ENCODE measurements at regions not wholly inside any gene's neighbourhood (a gene's known extent, or its start where the extent isn't known, plus 50 kb on each side); places are given as distances from the start of the nearest gene placed in this dataset.

- CTCF ChIA-PET = interaction anchor here (0.6 kb wide), 1 partner anchor 69 kb away, joined by 3 read pairs; no protein-coding TSS in a partner anchor
- TF ChIP-seq EZH2phosphoT487 (IDR thresholded peaks at IDR 0.05; ENCODE audit: borderline replicate concordance, low read length) (no peak), CTCF (conservative IDR thresholded peaks at IDR 0.05; ENCODE audit: low read depth, low read length) (no peak), EZH2 (IDR thresholded peaks at IDR 0.05; ENCODE audit: low read length, unreplicated experiment) (no peak)
- H2AFZ ChIP-seq (ENCODE audit: low read length) = no peak overlapping the region
- no peaks in the 10 kb centered on the region for H3F3A ChIP-seq (ENCODE audit: low read length, unreplicated experiment)
- DNase-seq (no peak), ATAC-seq (no peak)
- no peaks in the 10 kb centered on the region for H3K36me3 ChIP-seq (ENCODE audit: low read depth, low read length)
- no peaks in the 10 kb centered on the region for H3K9me3 ChIP-seq (ENCODE audit: low read length)
- no peaks in the 10 kb centered on the region for H4K20me1 ChIP-seq (ENCODE audit: low read length)
- intact Hi-C loops (cut with micrococcal nuclease) = no loop called here
- H3K79me2 ChIP-seq (ENCODE audit: low read length) = no peaks in the 10 kb centered on the region
- no peak overlapping the region for H3K4me2 ChIP-seq (ENCODE audit: low read length)
- H3K4me3 ChIP-seq (ENCODE audit: low read length) = no peak overlapping the region
- BruUV-seq (replicated peaks) = no TSS peak
- H3K9ac ChIP-seq (ENCODE audit: low read length) = no peak overlapping the region
- H3K27me3 ChIP-seq (ENCODE audit: low read length) = no peaks in the 10 kb centered on the region
- H3K27ac ChIP-seq (ENCODE audit: low read length) = no peak overlapping the region
- H3K4me1 ChIP-seq (ENCODE audit: insufficient read depth, low read length) = no peaks in the 10 kb centered on the region
- H3K9me2 ChIP-seq (replicated peaks; ENCODE audit: low read length) = no peaks in the 10 kb centered on the region
- POLR2A ChIA-PET (ENCODE audit: unreplicated experiment) = no interaction called here
Measured at GRCh38 chr18:39366656-39367055, 1801.1 kb upstream of the CELF4 start.

GRCh38 chr18:39365836-39366485, 1800.4 kb upstream of the CELF4 start:
- CTCF ChIA-PET = no interaction called here
- Histone ChIP-seq H3K27me3 (ENCODE audit: low read length) (no peaks in the 10 kb centered on the region), H3K79me2 (ENCODE audit: low read length) (no peaks in the 10 kb centered on the region), H3F3A (ENCODE audit: low read length, unreplicated experiment) (no peaks in the 10 kb centered on the region), H3K9me2 (replicated peaks; ENCODE audit: low read length) (no peaks in the 10 kb centered on the region), H3K9ac (ENCODE audit: low read length) (no peak overlapping the region), H3K4me3 (ENCODE audit: low read length) (no peak overlapping the region), H3K9me3 (ENCODE audit: low read length) (no peaks in the 10 kb centered on the region), H2AFZ (ENCODE audit: low read length) (no peak overlapping the region), H3K4me2 (ENCODE audit: low read length) (no peak overlapping the region), H3K27ac (ENCODE audit: low read length) (no peak overlapping the region), H4K20me1 (ENCODE audit: low read length) (no peaks in the 10 kb centered on the region), H3K36me3 (ENCODE audit: low read depth, low read length) (no peaks in the 10 kb centered on the region), H3K4me1 (ENCODE audit: insufficient read depth, low read length) (no peaks in the 10 kb centered on the region)
- POLR2A ChIA-PET (ENCODE audit: unreplicated experiment) = no interaction called here
- intact Hi-C loops (cut with micrococcal nuclease) = no loop called here
- TF ChIP-seq EZH2 (IDR thresholded peaks at IDR 0.05; ENCODE audit: low read length, unreplicated experiment) (no peak), EZH2phosphoT487 (IDR thresholded peaks at IDR 0.05; ENCODE audit: borderline replicate concordance, low read length) (no peak), CTCF (conservative IDR thresholded peaks at IDR 0.05; ENCODE audit: low read depth, low read length) (no peak)
- no TSS peak for BruUV-seq (replicated peaks)
- DNase-seq (no peak), ATAC-seq (no peak)

- TF ChIP-seq EZH2 (IDR thresholded peaks at IDR 0.05; ENCODE audit: low read length, unreplicated experiment) (no peak), EZH2phosphoT487 (IDR thresholded peaks at IDR 0.05; ENCODE audit: borderline replicate concordance, low read length) (no peak), CTCF (conservative IDR thresholded peaks at IDR 0.05; ENCODE audit: low read depth, low read length) (no peak)
- Histone ChIP-seq H2AFZ (ENCODE audit: low read length) (no peak overlapping the region), H3K79me2 (ENCODE audit: low read length) (no peaks in the 10 kb centered on the region), H3F3A (ENCODE audit: low read length, unreplicated experiment) (no peaks in the 10 kb centered on the region), H3K4me3 (ENCODE audit: low read length) (no peak overlapping the region), H3K4me1 (ENCODE audit: insufficient read depth, low read length) (no peaks in the 10 kb centered on the region), H3K9me3 (ENCODE audit: low read length) (no peaks in the 10 kb centered on the region), H3K9me2 (replicated peaks; ENCODE audit: low read length) (no peaks in the 10 kb centered on the region), H4K20me1 (ENCODE audit: low read length) (no peaks in the 10 kb centered on the region), H3K27ac (ENCODE audit: low read length) (no peak overlapping the region), H3K27me3 (ENCODE audit: low read length) (no peaks in the 10 kb centered on the region), H3K4me2 (ENCODE audit: low read length) (no peak overlapping the region), H3K36me3 (ENCODE audit: low read depth, low read length) (no peaks in the 10 kb centered on the region), H3K9ac (ENCODE audit: low read length) (no peak overlapping the region)
- DNase-seq (no peak), ATAC-seq (no peak)
- ChIA-PET POLR2A (ENCODE audit: unreplicated experiment) (no interaction called here), CTCF (no interaction called here)
- intact Hi-C loops (cut with micrococcal nuclease) = no loop called here
- no TSS peak for BruUV-seq (replicated peaks)
Measured at GRCh38 chr18:39360072-39360471, 1794.5 kb upstream of the CELF4 start.
